ENCODE measurements at regions not wholly inside any gene's neighbourhood (a gene's known extent, or its start where the extent isn't known, plus 50 kb on each side); places are given as distances from the start of the nearest gene placed in this dataset.

GRCh38 chr1:4854367-4854766 is 200.0 kb downstream of the AJAP1 start:
- no peak for TF ChIP-seq CTCF (IDR thresholded peaks at IDR 0.05; ENCODE audit: low read depth, low read length)
- DNase-seq (ENCODE audit: extremely low read depth, low read depth): no peak

- no peak for TF ChIP-seq CTCF (IDR thresholded peaks at IDR 0.05; ENCODE audit: low read depth, low read length)
- no peak for DNase-seq (ENCODE audit: extremely low read depth, low read depth)
Observed at GRCh38 chr1:4853904-4854303, 199.5 kb downstream of the AJAP1 start.

- TF ChIP-seq CTCF (IDR thresholded peaks at IDR 0.05; ENCODE audit: low read depth, low read length): no peak
- no peak for DNase-seq (ENCODE audit: extremely low read depth, low read depth)
Observed at GRCh38 chr1:4851385-4852065, 197.1 kb downstream of the AJAP1 start.

GRCh38 chr1:4848431-4848830 is 194.0 kb downstream of the AJAP1 start:
- TF ChIP-seq CTCF (IDR thresholded peaks at IDR 0.05; ENCODE audit: low read depth, low read length): no peak
- no peak for DNase-seq (ENCODE audit: extremely low read depth, low read depth)

- no peak for TF ChIP-seq CTCF (IDR thresholded peaks at IDR 0.05; ENCODE audit: low read depth, low read length)
- no peak for DNase-seq (ENCODE audit: extremely low read depth, low read depth)
Observed at GRCh38 chr1:4847711-4848110, 193.3 kb downstream of the AJAP1 start.

All from AG09319 (cell line).